GM23338 (cell line): ENCODE measurements at regions not wholly inside any gene's neighbourhood (a gene's known extent, or its start where the extent isn't known, plus 50 kb on each side); places are given as distances from the start of the nearest gene placed in this dataset.

Experiments
- ATAC-seq: fragments of 200-7000 bp; cut with Tn5 transposase; 3 replicates; pipeline ENCODE4 v1.9.1; 2020
- DNase-seq: peaks from one replicate; pipeline ENCODE4 v3.0.0-alpha.2; 2015; ENCODE audit warnings: low spot score
- H2AFZ ChIP-seq: fragments of 200-600 bp; sonication (generic); 2 replicates; pipeline ENCODE4 v1.8.0; 2016; ENCODE audit warnings: antibody characterized with exemption, mild to moderate bottlenecking, moderate library complexity
- H3F3A ChIP-seq: fragments of 200-600 bp; sonication (generic); replicated peaks from 2 replicates; pipeline ENCODE4 v1.8.0; 2017; ENCODE audit warnings: antibody characterized with exemption, mixed run types, low read depth
- H3K27ac ChIP-seq: fragments of 200-600 bp; sonication (generic); 2 replicates; pipeline ENCODE4 v1.6.1; 2016; ENCODE audit warnings: low read depth
- H3K27me3 ChIP-seq: fragments of 200-600 bp; sonication (generic); 2 replicates; pipeline ENCODE4 v1.8.0; 2016; ENCODE audit warnings: mild to moderate bottlenecking, mixed run types, moderate library complexity; ENCODE audit not compliant: insufficient read depth
- H3K36me3 ChIP-seq: fragments of 200-600 bp; sonication (generic); 2 replicates; pipeline ENCODE4 v1.8.0; 2016; ENCODE audit warnings: mild to moderate bottlenecking; ENCODE audit not compliant: insufficient read depth
- H3K4me1 ChIP-seq: fragments of 200-600 bp; sonication (generic); 2 replicates; pipeline ENCODE4 v1.8.0; 2016; ENCODE audit warnings: mild to moderate bottlenecking, moderate library complexity; ENCODE audit not compliant: insufficient read depth
- H3K4me2 ChIP-seq: fragments of 200-600 bp; sonication (generic); 2 replicates; pipeline ENCODE4 v1.7.1; 2017; ENCODE audit warnings: mixed run types
- H3K4me3 ChIP-seq: fragments of 200-600 bp; sonication (generic); 2 replicates; pipeline ENCODE4 v1.6.1; 2016; ENCODE audit warnings: mixed run types
- H3K79me2 ChIP-seq: fragments of 200-600 bp; sonication (generic); replicated peaks from 2 replicates; pipeline ENCODE4 v1.8.0; 2017; ENCODE audit warnings: mild to moderate bottlenecking; ENCODE audit not compliant: insufficient read depth
- H3K9me2 ChIP-seq: fragments of 200-600 bp; sonication (generic); 2 replicates; pipeline ENCODE4 v1.8.0; 2017; ENCODE audit not compliant: insufficient read depth
- H4K20me1 ChIP-seq: fragments of 200-600 bp; sonication (generic); replicated peaks from 2 replicates; pipeline ENCODE4 v1.8.0; 2017; ENCODE audit warnings: mild to moderate bottlenecking; ENCODE audit not compliant: insufficient read depth
- H3K27ac Mint-ChIP-seq: 2 replicates; pipeline ENCODE4 v1.8.0; 2020; ENCODE audit warnings: inconsistent platforms, mild to moderate bottlenecking, moderate library complexity, mixed read lengths
- H3K27me3 Mint-ChIP-seq: 3 replicates; pipeline ENCODE4 v1.8.0; 2022; ENCODE audit warnings: low read depth, mild to moderate bottlenecking, moderate library complexity, mixed read lengths, inconsistent platforms; ENCODE audit not compliant: insufficient read depth, poor library complexity
- H3K36me3 Mint-ChIP-seq: 3 replicates; pipeline ENCODE4 v1.8.0; 2021; ENCODE audit warnings: low read depth, mild to moderate bottlenecking, inconsistent platforms, moderate library complexity, mixed read lengths
- H3K4me1 Mint-ChIP-seq: 3 replicates; pipeline ENCODE4 v1.8.0; 2020; ENCODE audit warnings: mild to moderate bottlenecking, inconsistent platforms, mixed read lengths
- H3K4me3 Mint-ChIP-seq: 3 replicates; pipeline ENCODE4 v1.8.0; 2021; ENCODE audit warnings: moderate library complexity, mild to moderate bottlenecking, inconsistent platforms, mixed read lengths
- H3K9me3 Mint-ChIP-seq: 3 replicates; pipeline ENCODE4 v1.8.0; 2020; ENCODE audit warnings: moderate library complexity, mild to moderate bottlenecking, inconsistent platforms, mixed read lengths
- CTCF ChIP-seq, 2 experiments: fragments of 200-600 bp in 1 of 2; sonication (generic) in 1 of 2; conservative IDR thresholded peaks; 2 replicates each; pipeline versions ENCODE4 v1.5.1 to v1.6.1; 2016 to 2017; ENCODE audit warnings: antibody characterized with exemption in 2 of 2, low read depth in 2 of 2, mild to moderate bottlenecking in 2 of 2, moderate library complexity in 1 of 2
- EZH2 ChIP-seq: fragments of 200-600 bp; sonication (generic); IDR thresholded peaks from one replicate; pipeline ENCODE4 v1.8.0; 2017; ENCODE audit warnings: antibody characterized with exemption, mild to moderate bottlenecking, low read depth; ENCODE audit not compliant: unreplicated experiment
- EZH2phosphoT487 ChIP-seq: fragments of 200-600 bp; sonication (generic); IDR thresholded peaks from one replicate; pipeline ENCODE4 v1.8.1; 2018; ENCODE audit warnings: antibody characterized with exemption; ENCODE audit not compliant: unreplicated experiment
- JUNB ChIP-seq: IDR thresholded peaks from one replicate; pipeline ENCODE4 v1.6.1; 2016; ENCODE audit warnings: antibody characterized with exemption; ENCODE audit not compliant: unreplicated experiment
- POLR2AphosphoS5 ChIP-seq: IDR thresholded peaks from 2 replicates; pipeline ENCODE4 v1.6.1; 2016; ENCODE audit warnings: antibody characterized with exemption, low read depth
- REST ChIP-seq: IDR thresholded peaks from one replicate; pipeline ENCODE4 v1.6.1; 2018; ENCODE audit warnings: antibody characterized with exemption; ENCODE audit not compliant: unreplicated experiment
- ZNF114 ChIP-seq: fragments of 250-450 bp; sonication (Bioruptor Pico); IDR thresholded peaks from 2 replicates; pipeline ENCODE4 v1.5.0; 2020; ENCODE audit warnings: mild to moderate bottlenecking, moderate library complexity
- ZNF331 ChIP-seq: fragments of 250-450 bp; sonication (Bioruptor Pico); IDR thresholded peaks from 2 replicates; pipeline ENCODE4 v1.5.0; 2020; ENCODE audit warnings: low read depth, mild to moderate bottlenecking, moderate library complexity

- no peaks in the 10 kb centered on the region for H3K4me1 ChIP-seq
- Mint-ChIP-seq H3K9me3 (no peaks in the 10 kb centered on the region), H3K27ac (no peak overlapping the region), H3K27me3 (no peaks in the 10 kb centered on the region), H3K36me3 (no peaks in the 10 kb centered on the region), H3K4me1 (no peaks in the 10 kb centered on the region), H3K4me3 (no peak overlapping the region)
- no peak overlapping the region for H2AFZ ChIP-seq
- no peaks in the 10 kb centered on the region for H3F3A ChIP-seq
- H3K79me2 ChIP-seq = no peaks in the 10 kb centered on the region
- H3K27me3 ChIP-seq = no peaks in the 10 kb centered on the region
- no peak overlapping the region for H3K4me3 ChIP-seq
- H3K4me2 ChIP-seq = no peak overlapping the region
- H4K20me1 ChIP-seq = no peaks in the 10 kb centered on the region
- H3K27ac ChIP-seq = no peak overlapping the region
- TF ChIP-seq ZNF114 (CRISPR knock-in tag) = no peak
- TF ChIP-seq EZH2 = no peak
- no peak for TF ChIP-seq ZNF331 (CRISPR knock-in tag)
- no peak for DNase-seq
- no peak for ATAC-seq
- no peaks in the 10 kb centered on the region for H3K9me2 ChIP-seq
- no peaks in the 10 kb centered on the region for H3K36me3 ChIP-seq
These were observed 597.8 kb upstream of the VRK2 start for GRCh38 chr2:57448816-57449215.

GRCh38 chr2:57450170-57450569 is 596.4 kb upstream of the VRK2 start:
- no peak overlapping the region for H2AFZ ChIP-seq
- H3K27ac ChIP-seq = no peak overlapping the region
- H3K27ac Mint-ChIP-seq = no peak overlapping the region
- no peaks in the 10 kb centered on the region for H3K4me1 ChIP-seq
- no peak overlapping the region for H3K4me3 Mint-ChIP-seq
- DNase-seq = no peak
- H3K36me3 Mint-ChIP-seq = no peaks in the 10 kb centered on the region
- no peaks in the 10 kb centered on the region for H3K4me1 Mint-ChIP-seq
- no peak for TF ChIP-seq REST
- H3K36me3 ChIP-seq = no peaks in the 10 kb centered on the region
- H3K9me3 Mint-ChIP-seq = no peaks in the 10 kb centered on the region
- H3K4me2 ChIP-seq = no peak overlapping the region
- H3K27me3 Mint-ChIP-seq = no peaks in the 10 kb centered on the region
- H4K20me1 ChIP-seq = no peaks in the 10 kb centered on the region
- H3K4me3 ChIP-seq = no peak overlapping the region
- ATAC-seq = no peak
- no peaks in the 10 kb centered on the region for H3K27me3 ChIP-seq
- H3K9me2 ChIP-seq = no peaks in the 10 kb centered on the region
- no peaks in the 10 kb centered on the region for H3F3A ChIP-seq
- no peaks in the 10 kb centered on the region for H3K79me2 ChIP-seq

GRCh38 chr2:57452634-57453033 is 594.0 kb upstream of the VRK2 start:
- Mint-ChIP-seq H3K4me1 (no peaks in the 10 kb centered on the region), H3K4me3 (no peak overlapping the region), H3K36me3 (no peaks in the 10 kb centered on the region), H3K9me3 (no peaks in the 10 kb centered on the region), H3K27ac (no peak overlapping the region), H3K27me3 (no peaks in the 10 kb centered on the region)
- Histone ChIP-seq H2AFZ (no peak overlapping the region), H3F3A (no peaks in the 10 kb centered on the region), H3K27ac (no peak overlapping the region), H3K9me2 (no peaks in the 10 kb centered on the region), H4K20me1 (no peaks in the 10 kb centered on the region), H3K27me3 (no peaks in the 10 kb centered on the region), H3K4me1 (no peaks in the 10 kb centered on the region), H3K79me2 (no peaks in the 10 kb centered on the region), H3K4me3 (no peak overlapping the region), H3K4me2 (no peak overlapping the region), H3K36me3 (no peaks in the 10 kb centered on the region)
- ATAC-seq (no peak), DNase-seq (no peak)
- TF ChIP-seq EZH2phosphoT487 (no peak), CTCF (conservative IDR thresholded peaks at IDR 0.05; ENCODE audit: low read depth in 2 of 2) (no peak), POLR2AphosphoS5 (no peak), EZH2 (no peak), ZNF331 (CRISPR knock-in tag) (no peak), JUNB (no peak)
